K562 (cell line): ENCODE measurements at regions not wholly inside any gene's neighbourhood (a gene's known extent, or its start where the extent isn't known, plus 50 kb on each side); places are given as distances from the start of the nearest gene placed in this dataset.

Experiments used
- ATF3 ChIP-seq, 2 experiments: fragments of 450-650 bp in 1 of 2; sonication (generic) in 1 of 2; formaldehyde crosslinking in 1 of 2; IDR thresholded peaks in 1 of 2; conservative IDR thresholded peaks in 1 of 2; 2 replicates each; pipeline versions ENCODE4 v1.6.1 to v1.8.1; 2016 to 2023; ENCODE audit warnings: mild to moderate bottlenecking in 2 of 2, moderate library complexity in 2 of 2, inconsistent platforms in 1 of 2, missing genetic modification reagents in 1 of 2
- EZH2 ChIP-seq: IDR thresholded peaks from 2 replicates; pipeline ENCODE4 v1.6.1; 2012; ENCODE audit warnings: low read depth, mild to moderate bottlenecking, inconsistent platforms, low read length, borderline replicate concordance
- JUND ChIP-seq, 2 experiments: IDR thresholded peaks; 2 replicates in 1 of 2; 3 replicates in 1 of 2; pipeline ENCODE4 v1.6.1; 2011; ENCODE audit warnings: borderline replicate concordance in 2 of 2, low read depth in 2 of 2, low read length in 2 of 2, improper control_type of control experiment in 1 of 2, missing biosample characterization in 1 of 2, missing genetic modification characterization in 1 of 2, missing genetic modification reagents in 1 of 2
- POLR2A ChIP-seq: fragments of 450-650 bp; conservative IDR thresholded peaks from 2 replicates; pipeline ENCODE4 v1.6.1; 2016
- TARDBP ChIP-seq: fragments of 450-650 bp; IDR thresholded peaks from 2 replicates; pipeline ENCODE4 v1.6.1; 2016
- TF ChIP-seq, protein P1 (sequence below), 3 experiments: IDR thresholded peaks in 2 of 3; conservative IDR thresholded peaks in 1 of 3; 2 replicates each; pipeline ENCODE4 v1.5.1; 2011 to 2012; ENCODE audit warnings: low read length in 3 of 3, mild to moderate bottlenecking in 3 of 3, control low read depth in 2 of 3, improper control_type of control experiment in 1 of 3, inconsistent platforms in 1 of 3, low read depth in 1 of 3, mixed read lengths in 1 of 3, moderate library complexity in 1 of 3; ENCODE audit not compliant: insufficient read depth in 2 of 3

DNA sequence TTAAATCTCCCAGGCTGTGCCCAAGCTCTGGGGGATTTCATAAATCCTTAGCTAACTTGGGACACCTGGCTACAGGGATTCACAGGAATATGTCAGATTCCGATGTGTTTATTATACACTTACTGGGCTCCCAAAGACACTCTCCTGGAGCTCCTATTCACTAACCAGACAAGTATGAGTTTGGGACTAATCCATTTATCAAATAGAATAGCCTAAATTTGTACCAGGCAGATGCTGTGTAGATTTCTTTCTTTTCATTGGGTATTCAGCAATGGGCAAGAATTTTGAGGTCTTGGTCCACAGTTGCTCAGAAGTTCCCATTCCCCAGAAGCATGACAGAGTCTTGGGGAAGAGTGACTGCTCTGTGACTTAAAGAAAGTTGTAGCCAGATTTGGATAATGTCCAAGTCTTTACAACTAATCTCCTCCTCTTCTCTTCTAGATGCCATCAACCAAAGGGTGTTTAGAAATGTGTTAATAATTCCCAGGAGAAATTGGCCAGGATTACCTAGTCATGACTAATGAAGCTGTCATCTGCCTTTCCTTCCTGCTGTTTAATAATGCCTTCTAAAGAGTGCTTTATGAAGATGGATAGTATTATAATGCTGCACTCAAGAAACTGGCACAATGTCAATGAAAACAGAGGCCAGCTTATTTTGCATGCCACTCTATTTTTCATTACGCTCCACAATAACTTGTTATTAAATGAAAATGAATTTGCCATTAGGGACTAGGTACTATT, 120.9 kb downstream of the CHIC2 start:
- no peak for TF ChIP-seq POLR2A
- TF ChIP-seq JUND (IDR thresholded peaks at IDR 0.05; ENCODE audit: borderline replicate concordance, low read depth, low read length): no peak
- no peak for TF ChIP-seq JUND (tag; IDR thresholded peaks at IDR 0.05; ENCODE audit: borderline replicate concordance, low read depth, low read length)
- TF ChIP-seq, protein P1, sequence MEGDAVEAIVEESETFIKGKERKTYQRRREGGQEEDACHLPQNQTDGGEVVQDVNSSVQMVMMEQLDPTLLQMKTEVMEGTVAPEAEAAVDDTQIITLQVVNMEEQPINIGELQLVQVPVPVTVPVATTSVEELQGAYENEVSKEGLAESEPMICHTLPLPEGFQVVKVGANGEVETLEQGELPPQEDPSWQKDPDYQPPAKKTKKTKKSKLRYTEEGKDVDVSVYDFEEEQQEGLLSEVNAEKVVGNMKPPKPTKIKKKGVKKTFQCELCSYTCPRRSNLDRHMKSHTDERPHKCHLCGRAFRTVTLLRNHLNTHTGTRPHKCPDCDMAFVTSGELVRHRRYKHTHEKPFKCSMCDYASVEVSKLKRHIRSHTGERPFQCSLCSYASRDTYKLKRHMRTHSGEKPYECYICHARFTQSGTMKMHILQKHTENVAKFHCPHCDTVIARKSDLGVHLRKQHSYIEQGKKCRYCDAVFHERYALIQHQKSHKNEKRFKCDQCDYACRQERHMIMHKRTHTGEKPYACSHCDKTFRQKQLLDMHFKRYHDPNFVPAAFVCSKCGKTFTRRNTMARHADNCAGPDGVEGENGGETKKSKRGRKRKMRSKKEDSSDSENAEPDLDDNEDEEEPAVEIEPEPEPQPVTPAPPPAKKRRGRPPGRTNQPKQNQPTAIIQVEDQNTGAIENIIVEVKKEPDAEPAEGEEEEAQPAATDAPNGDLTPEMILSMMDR (IDR thresholded peaks at IDR 0.05 in 2 of 3, conservative IDR thresholded peaks at IDR 0.05 in 1 of 3; ENCODE audit: insufficient read depth in 2 of 3, low read depth in 1 of 3, low read length in 3 of 3): no peak
- no peak for TF ChIP-seq EZH2
- no peak for TF ChIP-seq TARDBP
- no peak for TF ChIP-seq ATF3 (IDR thresholded peaks at IDR 0.05)
- TF ChIP-seq ATF3 (CRISPR knock-in tag; conservative IDR thresholded peaks at IDR 0.05): no peak
